GM12874 (cell line): ENCODE measurements at regions not wholly inside any gene's neighbourhood (a gene's known extent, or its start where the extent isn't known, plus 50 kb on each side); places are given as distances from the start of the nearest gene placed in this dataset.

ENCODE experiments used
- TF ChIP-seq, protein P1 (sequence below): IDR thresholded peaks from 2 replicates; pipeline ENCODE4 v1.5.1; 2011; ENCODE audit warnings: low read depth, mild to moderate bottlenecking, control low read depth, low read length, moderate library complexity; ENCODE audit not compliant: insufficient read depth

DNA sequence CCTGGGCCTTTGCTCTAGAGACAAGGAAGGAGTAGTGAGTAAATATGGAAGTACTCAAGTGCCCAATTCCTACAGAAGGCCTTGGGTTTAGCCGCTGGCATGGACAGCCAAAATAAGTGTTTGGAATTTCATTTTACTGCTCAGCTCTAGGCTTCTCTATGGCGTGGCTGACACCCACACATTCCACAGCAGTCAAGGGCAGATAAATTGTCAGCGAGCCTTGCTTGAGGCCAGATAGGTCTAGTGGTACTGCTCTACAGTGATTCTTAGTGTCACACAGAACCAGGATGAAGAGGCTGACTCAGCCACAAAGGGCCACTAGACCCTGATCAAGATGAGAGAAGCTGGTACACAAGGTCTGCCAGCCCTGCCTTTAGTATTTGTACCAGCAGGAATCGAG, 111.0 kb upstream of the NFIB start:
- TF ChIP-seq, protein P1, sequence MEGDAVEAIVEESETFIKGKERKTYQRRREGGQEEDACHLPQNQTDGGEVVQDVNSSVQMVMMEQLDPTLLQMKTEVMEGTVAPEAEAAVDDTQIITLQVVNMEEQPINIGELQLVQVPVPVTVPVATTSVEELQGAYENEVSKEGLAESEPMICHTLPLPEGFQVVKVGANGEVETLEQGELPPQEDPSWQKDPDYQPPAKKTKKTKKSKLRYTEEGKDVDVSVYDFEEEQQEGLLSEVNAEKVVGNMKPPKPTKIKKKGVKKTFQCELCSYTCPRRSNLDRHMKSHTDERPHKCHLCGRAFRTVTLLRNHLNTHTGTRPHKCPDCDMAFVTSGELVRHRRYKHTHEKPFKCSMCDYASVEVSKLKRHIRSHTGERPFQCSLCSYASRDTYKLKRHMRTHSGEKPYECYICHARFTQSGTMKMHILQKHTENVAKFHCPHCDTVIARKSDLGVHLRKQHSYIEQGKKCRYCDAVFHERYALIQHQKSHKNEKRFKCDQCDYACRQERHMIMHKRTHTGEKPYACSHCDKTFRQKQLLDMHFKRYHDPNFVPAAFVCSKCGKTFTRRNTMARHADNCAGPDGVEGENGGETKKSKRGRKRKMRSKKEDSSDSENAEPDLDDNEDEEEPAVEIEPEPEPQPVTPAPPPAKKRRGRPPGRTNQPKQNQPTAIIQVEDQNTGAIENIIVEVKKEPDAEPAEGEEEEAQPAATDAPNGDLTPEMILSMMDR, result no peak

GRCh38 chr9:14424289-14424688, 110.3 kb upstream of the NFIB start:
- TF ChIP-seq, protein P1, result no peak

DNA sequence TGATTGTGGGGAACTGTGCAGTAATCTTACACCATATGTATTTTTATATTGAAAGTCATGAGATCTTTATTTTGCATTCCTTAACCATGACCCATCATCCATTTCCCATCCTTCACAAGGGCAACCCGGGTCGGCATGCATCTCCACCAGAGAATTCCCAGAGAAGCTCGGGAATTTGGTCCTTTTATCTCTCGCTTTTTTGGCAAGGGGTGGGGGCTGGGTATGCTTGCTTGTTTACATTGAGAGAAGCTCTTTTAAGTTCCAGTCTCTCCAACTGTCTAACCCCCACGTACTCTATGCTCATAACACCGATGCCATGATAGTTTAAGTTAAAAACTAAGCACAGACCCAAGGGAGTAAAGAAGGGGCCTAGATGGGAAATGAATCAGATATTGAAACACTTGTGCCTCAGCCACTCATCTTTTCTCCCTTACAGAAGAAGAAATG, 109.9 kb upstream of the NFIB start:
- TF ChIP-seq, protein P1, result no peak

DNA sequence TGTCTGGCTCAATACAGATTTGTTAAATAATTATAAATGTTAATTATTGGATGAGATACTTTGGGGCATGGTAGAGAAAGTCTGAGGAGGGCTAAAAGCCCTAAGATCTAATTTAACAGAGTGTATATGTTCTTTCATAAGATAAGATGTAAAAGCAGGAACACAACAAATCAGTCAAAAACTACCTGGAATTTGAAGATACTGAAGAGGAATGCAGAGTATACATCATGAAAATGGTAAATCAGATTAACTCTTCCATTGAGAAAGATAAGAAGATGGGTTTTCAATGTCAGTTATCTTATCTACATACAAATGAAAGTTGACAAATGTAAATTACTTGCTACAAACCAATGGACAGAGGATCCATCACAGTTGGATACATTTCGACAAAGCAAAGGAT, 107.3 kb upstream of the NFIB start:
- TF ChIP-seq, protein P1, result no peak

GRCh38 chr9:14418941-14419937, 105.3 kb upstream of the NFIB start:
- TF ChIP-seq, protein P1, result no peak

GRCh38 chr9:14418301-14418940, 104.5 kb upstream of the NFIB start:
- TF ChIP-seq, protein P1, result no peak

GRCh38 chr9:14417237-14417636, 103.3 kb upstream of the NFIB start:
- TF ChIP-seq, protein P1, result no peak
